Right ventricle myocardium inferior (tissue), 1 donor: ENCODE measurements at regions not wholly inside any gene's neighbourhood (a gene's known extent, or its start where the extent isn't known, plus 50 kb on each side); places are given as distances from the start of the nearest gene placed in this dataset.
"Not testable (repeated sequence)": the region's sequence is repeated elsewhere in the genome, so short reads cannot be mapped to it uniquely, and the experiment has no call there.

Experiments
- ATAC-seq: fragments of 200-7000 bp; cut with Tn5 transposase; one replicate; pipeline ENCODE4 v1.9.1; 2020; ENCODE audit warnings: mild to moderate bottlenecking, moderate library complexity
- DNase-seq: peaks from one replicate; pipeline ENCODE4 v3.0.0; 2021; ENCODE audit errors: missing footprints
- intact Hi-C: fragments of 100-400 bp; cut with DNase I; formaldehyde crosslinking; loops from one replicate; pipeline ENCODE4 v1.11.0; 2022
- donor health status: DM: no; HTN: yes; CAD: no; lungs with severe emphysema.

- DNase-seq (no peak), ATAC-seq (no peak)
- intact Hi-C loops = no loop called here
Observed at GRCh38 chr4:91830681-91831395, 472.9 kb upstream of the GRID2 start.

GRCh38 chr4:91837608-91838029, 466.1 kb upstream of the GRID2 start:
- no peak for ATAC-seq
- no peak for DNase-seq
- intact Hi-C loops = no loop called here

GRCh38 chr4:91838181-91838861, 465.4 kb upstream of the GRID2 start:
- intact Hi-C loops = no loop called here
- ATAC-seq (no peak), DNase-seq (no peak)

DNA sequence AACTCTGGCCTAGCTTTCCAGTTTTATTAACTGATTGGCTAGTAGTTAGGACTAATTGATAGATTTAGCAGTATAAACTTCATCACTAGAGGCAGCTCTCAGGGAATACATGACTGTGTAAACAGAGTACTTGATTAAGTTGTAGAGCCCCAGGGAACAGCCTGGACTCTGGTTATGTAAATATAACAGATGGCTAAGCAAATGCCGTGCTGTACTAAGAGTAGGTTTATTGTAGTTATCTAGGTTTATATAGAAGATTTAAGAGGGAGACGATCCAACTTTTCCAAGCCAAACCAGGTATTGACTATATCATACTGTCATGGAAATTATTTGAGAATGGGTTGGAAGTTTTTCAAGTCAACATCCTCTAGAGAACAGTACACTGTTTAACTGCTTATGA, 463.4 kb upstream of the GRID2 start:
- intact Hi-C loops = no loop called here
- no peak for ATAC-seq
- no peak for DNase-seq

- intact Hi-C loops = no loop called here
- DNase-seq (no peak), ATAC-seq (no peak)
Observed at GRCh38 chr4:91846233-91846632, 457.5 kb upstream of the GRID2 start.

DNA sequence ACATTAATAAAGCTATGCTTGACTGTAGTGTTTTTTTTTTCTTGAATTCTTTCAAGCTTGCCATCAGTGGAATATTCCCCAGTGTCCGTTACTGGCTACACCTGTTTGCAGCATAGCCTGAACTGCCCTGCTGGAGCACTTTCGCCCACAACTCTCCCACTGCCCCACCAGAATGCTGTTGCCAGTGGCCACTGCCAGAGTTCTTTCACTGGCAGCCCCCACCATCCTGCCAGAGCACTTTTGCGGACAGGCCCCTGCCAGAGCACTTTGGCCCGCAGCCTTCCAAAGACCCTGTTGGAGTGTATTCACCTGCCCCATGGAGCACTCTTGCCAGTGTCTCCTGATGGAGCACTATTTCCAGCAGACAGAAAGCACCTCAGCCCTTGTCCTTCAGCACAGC, 452.3 kb upstream of the GRID2 start:
- no peak for ATAC-seq

GRCh38 chr4:91887926-91888325, 415.8 kb upstream of the GRID2 start:
- ATAC-seq = no peak
- no peak for DNase-seq
- intact Hi-C loops = no loop called here

More for the DNA sequence above, 452.3 kb upstream of the GRID2 start:
- intact Hi-C loops = no loop called here
- DNase-seq = no peak

DNA sequence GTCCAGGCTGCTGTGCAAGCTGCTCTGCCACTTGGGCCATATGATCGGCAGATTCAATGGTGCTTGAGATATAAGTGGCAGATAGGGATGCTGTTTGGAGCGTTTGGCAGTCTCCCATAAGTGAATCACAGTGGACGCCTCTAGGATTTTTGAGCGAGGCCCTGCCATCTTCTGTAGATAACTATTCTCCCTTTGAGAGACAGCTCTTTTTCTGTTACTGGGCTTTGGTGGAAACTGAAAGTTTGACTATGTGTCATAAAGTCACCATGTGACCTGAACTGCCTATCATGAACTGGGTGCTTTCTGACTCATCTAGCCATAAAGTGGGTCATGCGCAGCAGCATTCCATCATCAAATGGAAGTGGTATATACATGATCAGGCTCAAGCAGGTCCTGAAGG, 412.5 kb upstream of the GRID2 start:
- DNase-seq, ATAC-seq, intact Hi-C loops: not testable (repeated sequence)

DNA sequence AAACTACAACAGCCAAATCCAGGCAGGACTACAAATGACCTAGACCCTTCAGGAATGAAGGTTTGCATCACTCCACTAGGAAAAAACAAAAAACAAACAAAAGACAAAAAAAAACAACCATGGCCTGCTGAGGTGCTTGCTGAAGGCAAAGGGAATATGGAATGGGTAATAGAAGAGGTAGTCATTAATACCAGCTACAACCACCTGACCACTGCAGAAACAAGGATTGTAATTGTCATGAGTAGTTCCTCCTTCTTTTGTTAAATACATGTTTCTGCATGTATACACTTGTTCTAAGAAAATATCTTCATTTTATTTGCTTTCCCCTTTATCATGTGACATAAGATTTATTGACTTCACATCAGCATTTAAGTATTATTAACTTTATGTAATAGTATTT, 409.8 kb upstream of the GRID2 start:
- no peak for DNase-seq
- intact Hi-C loops = no loop called here
- no peak for ATAC-seq

- intact Hi-C loops = no loop called here
- ATAC-seq (no peak), DNase-seq (no peak)
Observed at GRCh38 chr4:91904556-91904955, 399.2 kb upstream of the GRID2 start.

DNA sequence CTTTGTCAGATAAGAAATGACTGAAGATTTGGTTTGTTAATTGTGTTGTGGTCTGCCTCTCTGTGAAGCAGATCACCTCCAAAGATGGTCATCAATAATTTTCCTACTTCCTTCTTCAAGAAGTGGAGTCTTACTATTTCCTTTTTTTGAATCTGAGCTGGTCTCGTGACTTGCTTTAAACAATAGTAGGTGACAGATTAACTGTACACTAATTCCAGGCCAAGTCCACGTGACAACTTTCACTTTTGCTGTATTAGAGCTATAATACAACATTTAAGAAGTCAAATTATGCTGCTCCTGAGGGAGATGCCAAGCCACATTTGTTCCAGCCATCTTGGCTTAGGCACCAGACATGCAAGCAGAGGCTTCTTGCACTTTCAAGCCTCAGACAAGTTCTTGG, 393.8 kb upstream of the GRID2 start:
- ATAC-seq (no peak), DNase-seq (no peak)
- intact Hi-C loops = no loop called here

DNA sequence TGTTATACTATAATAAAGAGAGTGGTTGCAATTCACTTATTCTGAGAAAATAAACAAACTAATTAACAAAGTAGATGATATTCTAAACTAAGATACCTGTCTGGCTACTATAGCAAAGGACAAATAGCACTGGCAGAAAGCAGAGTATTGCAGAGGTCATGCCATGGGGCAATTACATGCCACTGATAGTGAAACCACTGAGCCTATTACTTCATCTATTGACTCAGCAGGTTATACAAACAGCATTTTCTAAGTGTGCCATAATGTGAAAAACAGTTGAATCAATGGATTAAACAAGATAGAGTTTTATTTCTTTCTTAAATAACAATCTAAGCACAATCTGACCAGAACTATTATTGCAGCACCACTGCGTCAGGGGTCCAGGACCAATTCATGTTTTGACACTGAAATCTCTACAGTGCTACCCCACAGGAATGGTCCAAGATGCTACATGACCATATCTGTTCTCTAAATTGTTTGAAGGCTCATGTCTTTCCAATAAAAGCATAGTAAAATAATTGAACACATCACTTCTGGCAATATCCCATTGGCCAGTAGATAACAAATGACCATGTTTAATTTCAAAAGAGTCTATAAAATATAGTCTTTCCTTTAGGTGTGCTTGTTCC, 389.5 kb upstream of the GRID2 start:
- ATAC-seq = no peak
- intact Hi-C loops = no loop called here
- DNase-seq = no peak

DNA sequence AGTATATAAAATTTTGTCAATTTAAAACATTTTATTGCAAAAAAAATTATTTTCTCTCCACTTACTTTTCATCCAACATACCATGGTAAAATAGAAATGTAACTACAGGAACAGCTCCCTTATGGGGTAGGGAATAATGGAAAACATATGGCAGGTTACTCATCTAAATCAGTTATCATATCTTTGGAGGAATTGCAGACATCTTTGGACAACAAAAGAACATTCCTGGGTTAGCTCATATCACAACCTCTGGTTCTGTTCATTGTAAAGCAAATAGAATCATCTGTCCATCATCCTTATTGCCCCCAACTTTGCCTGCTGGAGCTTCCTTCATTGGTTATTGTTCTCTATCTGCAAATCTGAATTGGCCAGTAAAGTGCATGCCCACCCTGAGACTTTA, 387.5 kb upstream of the GRID2 start:
- intact Hi-C loops = no loop called here
- no peak for ATAC-seq
- DNase-seq = no peak

- DNase-seq (no peak), ATAC-seq (no peak)
- intact Hi-C loops = no loop called here
Observed at GRCh38 chr4:91924625-91925024, 379.1 kb upstream of the GRID2 start.

DNA sequence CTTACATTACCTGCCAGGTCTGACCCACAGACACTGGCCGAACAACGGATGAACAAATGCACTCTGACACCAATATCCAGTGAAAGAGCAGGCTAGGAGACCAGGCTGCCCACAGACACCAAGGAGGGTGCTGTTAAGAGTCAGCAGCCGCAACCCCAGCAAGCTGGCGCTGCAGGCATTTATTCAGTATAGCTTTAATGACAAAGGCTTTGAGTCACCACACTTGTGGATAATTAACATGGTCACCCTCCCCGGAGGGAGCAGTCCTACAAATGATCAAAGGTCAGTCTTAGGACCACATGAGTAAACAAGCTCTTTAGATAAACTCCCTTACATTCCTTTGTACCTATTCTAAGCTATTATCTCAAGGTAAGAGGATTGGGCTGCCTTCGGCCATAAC, 368.5 kb upstream of the GRID2 start:
- no peak for ATAC-seq
- DNase-seq = no peak
- intact Hi-C loops = no loop called here

GRCh38 chr4:91936311-91936710, 367.5 kb upstream of the GRID2 start:
- intact Hi-C loops = no loop called here
- no peak for DNase-seq
- no peak for ATAC-seq

GRCh38 chr4:91957963-91958362, 345.8 kb upstream of the GRID2 start:
- DNase-seq (no peak), ATAC-seq (no peak)
- intact Hi-C loops = no loop called here

- DNase-seq (no peak), ATAC-seq (no peak)
- intact Hi-C loops = no loop called here
Observed at GRCh38 chr4:91958596-91958995, 345.2 kb upstream of the GRID2 start.

DNA sequence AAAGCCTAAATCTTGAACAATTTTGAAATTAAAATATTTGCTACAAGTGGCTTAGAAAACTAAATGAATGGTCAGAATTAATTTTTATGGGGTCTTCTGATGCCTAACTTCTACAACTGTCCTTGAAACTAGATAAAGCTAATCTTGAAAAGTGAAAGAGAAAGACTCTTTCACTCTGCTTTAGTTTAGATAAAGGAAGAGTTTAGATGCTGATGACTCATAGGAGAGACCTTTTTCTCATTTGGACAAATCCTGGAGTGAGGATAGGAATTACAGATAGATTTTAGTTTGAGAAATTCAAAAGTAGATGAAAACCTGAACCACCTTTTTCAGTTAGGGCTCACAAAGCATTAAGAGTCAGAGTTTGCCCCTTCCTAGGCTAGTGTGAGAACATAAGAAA, 342.3 kb upstream of the GRID2 start:
- no peak for DNase-seq
- intact Hi-C loops = no loop called here
- ATAC-seq = no peak

DNA sequence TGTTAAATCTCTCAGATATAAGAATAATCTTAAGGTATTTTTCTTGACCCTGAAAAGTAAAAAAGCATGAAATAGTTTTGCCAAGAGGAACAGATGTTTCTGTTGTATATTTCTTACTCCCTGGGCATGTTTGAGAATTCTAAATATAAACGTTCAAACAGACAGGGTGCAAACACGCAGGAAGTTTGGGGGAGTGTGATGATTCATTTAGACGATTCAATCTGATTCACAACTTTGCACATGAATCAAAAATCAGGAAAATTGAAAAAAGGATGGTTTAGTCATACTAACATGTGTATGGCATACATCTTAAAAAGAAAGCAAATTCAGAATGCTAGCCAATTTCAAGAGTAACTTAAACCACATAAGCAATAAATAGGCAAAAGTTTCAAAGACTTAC, 340.3 kb upstream of the GRID2 start:
- DNase-seq = no peak
- ATAC-seq = no peak
- intact Hi-C loops = no loop called here
